ENCODE measurements at regions not wholly inside any gene's neighbourhood (a gene's known extent, or its start where the extent isn't known, plus 50 kb on each side); places are given as distances from the start of the nearest gene placed in this dataset.

DNA sequence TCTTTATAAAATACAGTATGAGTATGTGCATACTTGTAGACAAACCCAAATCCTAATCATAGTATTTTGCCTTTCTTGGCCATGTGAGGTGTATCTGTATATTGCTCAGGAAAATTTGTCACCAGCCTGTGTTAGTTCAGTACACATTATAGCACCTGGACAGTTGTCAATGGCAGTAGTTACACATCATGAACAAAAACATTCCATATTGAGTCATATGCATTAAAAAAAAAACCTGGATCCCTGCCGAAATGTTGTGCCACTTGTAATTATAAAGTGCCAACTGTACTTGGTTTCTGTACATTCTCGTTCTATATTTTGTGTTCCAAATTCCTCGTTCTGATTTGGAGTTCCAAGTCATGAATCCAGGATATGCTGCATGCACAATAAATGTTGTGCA is 410.4 kb downstream of the INHBA start:
- DNase-seq (ENCODE audit: low spot score): no peak

DNA sequence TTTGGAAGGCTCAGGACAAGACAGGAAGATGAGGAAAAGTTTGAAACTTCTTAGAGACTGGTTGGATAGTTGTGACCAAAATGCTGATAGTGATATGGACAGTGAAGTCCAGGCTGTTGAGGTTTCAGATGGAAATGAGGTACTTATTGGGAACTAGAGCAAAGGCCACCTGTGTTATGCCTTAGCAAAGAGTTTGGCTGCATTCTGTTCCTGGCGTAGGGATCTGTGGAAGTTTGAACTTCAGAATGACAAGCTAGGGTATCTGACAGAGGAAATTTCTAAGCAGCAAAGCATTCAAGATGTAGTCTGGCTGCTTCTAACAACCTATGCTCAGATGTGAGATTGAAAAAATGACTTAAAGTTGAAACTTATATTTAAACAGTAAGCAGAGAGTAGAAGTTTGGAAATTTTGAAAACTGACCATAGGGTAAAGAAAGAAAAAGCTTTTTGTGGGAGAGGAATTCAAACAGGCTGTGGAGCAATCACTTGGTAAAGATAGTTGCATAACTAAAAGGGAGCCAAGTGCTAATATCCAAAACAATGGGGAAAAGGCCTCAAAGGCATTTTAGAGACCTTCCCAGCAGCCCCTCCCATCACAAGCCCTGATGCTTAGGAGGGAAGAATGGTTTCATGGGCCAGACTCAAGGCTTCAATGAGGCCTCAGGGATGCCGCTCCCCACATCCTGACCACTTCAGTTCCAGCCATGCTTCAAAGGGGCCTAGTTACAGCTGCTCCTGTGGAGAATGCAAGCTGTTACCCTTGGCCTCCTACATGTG is 415.1 kb downstream of the INHBA start:
- no peak for DNase-seq (ENCODE audit: low spot score)

DNA sequence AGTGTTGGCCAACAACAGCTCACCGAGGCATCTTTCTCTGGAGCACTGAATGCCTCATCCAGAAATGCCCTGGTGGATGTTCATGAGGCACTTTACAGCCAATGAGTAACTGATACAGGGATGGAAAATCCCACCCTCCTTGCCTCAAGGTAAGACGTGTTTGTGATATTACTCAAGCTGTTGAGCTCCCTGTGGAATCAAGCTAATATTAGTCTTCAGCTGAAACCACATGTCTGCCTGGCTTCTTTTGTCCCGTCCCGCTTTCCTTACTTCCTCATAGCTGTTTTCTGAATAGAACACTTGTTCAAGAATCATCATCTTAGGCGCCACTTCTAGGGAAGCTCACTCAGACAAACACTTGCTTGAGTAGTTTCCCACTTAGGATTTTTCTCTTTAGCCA is 422.4 kb downstream of the INHBA start:
- DNase-seq (ENCODE audit: low spot score): no peak

- no peak for DNase-seq (ENCODE audit: low spot score)
Observed at GRCh38 chr7:41277561-41277960, 425.3 kb downstream of the INHBA start.

GRCh38 chr7:41275255-41275654 is 427.6 kb downstream of the INHBA start:
- no peak for DNase-seq (ENCODE audit: low spot score)

DNA sequence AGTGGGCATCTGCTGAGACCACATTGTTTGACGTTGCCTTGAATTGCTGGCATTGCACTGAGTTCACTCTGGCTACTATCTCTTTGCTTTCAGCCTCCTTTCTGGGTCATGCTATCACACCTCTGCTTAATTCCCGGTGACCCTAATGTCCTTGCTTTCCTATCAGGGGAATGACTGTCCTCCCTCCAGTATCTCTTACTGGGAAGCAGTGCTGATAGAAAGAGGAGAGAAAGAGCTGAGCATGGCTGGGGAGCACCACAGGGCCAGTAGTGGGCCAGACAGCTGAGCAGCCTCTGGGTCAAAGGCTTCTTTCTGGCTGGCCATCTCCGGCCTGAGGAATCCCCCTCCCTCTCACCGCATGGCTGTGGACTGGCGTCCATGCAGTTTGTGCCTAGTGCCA is 428.7 kb downstream of the INHBA start:
- DNase-seq (ENCODE audit: low spot score): no peak

DNA sequence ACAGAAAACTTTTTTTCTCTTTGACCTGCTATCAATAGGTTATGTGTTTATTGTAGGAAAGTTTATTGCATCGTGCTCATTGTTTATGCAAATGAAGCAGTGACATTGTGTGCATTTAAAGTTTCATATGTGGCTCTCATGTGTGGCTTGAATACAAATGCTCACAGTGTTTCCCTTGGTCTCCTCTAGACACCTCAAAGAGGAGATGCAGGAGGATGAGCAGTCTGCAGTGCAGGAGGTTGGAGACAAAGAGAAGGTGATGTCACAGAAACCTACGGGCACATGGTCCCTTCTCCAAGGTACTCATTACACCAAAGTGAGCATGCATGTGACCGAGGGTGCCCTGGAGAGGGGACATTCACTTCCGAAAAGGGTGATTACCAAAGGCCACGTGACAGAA is 430.2 kb downstream of the INHBA start:
- no peak for DNase-seq (ENCODE audit: low spot score)

- DNase-seq (ENCODE audit: low spot score): no peak
Observed at GRCh38 chr7:41268878-41269277, 434.0 kb downstream of the INHBA start.

- DNase-seq (ENCODE audit: low spot score): no peak
Observed at GRCh38 chr7:41261080-41261479, 441.8 kb downstream of the INHBA start.

GRCh38 chr7:41257660-41258059 is 445.2 kb downstream of the INHBA start:
- no peak for DNase-seq (ENCODE audit: low spot score)

DNA sequence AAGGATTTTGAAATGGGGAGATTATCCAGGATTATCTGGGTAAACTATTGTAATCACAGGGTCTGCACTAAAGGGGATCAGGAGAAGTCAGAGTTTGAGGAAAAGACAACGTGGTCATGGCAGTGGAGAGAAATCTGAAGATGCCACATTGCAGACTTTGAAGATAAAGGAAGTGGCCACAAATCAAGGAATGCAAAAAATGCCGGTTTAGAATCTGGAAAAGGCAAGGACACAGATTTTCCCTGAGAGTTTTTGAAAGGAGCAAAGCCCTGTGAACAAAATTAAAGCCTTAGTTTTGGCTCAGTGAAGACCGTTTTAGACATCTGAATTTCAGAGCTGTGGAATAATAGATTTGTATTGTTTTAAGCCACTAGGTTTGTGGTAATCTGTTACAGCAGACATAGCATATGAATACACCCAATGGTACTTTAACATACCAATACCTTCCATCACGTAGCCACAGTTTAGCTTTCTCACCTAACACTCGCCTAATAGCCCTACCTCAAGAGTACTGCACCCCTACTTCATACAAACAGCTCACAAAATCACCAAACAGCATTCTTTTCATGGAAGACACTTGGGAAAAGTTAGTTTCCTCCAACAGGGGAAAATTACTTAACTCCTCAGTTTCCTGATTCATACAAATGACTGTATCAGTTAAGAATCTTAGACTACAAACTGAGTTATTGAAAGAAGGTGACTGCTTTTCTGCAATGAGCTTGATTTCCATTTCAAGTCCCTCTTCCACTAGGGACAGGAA is 446.5 kb downstream of the INHBA start:
- no peak for DNase-seq (ENCODE audit: low spot score)

DNA sequence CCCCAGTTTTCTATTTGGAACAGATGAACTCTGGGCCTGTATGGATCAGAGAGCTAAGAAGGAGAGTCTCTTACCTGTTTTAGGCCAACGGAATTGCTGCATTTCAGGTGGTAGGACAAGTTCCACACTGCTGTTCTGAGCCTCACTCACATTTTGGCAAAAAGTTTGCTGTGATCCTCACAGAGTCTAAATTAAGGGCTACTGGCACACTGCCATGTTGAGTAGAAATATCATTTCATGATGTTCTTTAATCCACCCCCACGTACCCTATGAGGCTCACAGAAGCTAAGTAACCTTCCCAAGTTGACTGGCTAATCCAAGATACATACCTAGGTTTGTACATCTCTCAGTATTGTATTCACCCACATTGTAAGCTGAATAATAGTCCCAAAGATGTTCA is 447.2 kb downstream of the INHBA start:
- DNase-seq (ENCODE audit: low spot score): no peak

- no peak for DNase-seq (ENCODE audit: low spot score)
Observed at GRCh38 chr7:41255113-41255512, 447.8 kb downstream of the INHBA start.

- DNase-seq (ENCODE audit: low spot score): no peak
Observed at GRCh38 chr7:41252957-41253356, 449.9 kb downstream of the INHBA start.

GRCh38 chr7:41252551-41252950 is 450.3 kb downstream of the INHBA start:
- no peak for DNase-seq (ENCODE audit: low spot score)

DNA sequence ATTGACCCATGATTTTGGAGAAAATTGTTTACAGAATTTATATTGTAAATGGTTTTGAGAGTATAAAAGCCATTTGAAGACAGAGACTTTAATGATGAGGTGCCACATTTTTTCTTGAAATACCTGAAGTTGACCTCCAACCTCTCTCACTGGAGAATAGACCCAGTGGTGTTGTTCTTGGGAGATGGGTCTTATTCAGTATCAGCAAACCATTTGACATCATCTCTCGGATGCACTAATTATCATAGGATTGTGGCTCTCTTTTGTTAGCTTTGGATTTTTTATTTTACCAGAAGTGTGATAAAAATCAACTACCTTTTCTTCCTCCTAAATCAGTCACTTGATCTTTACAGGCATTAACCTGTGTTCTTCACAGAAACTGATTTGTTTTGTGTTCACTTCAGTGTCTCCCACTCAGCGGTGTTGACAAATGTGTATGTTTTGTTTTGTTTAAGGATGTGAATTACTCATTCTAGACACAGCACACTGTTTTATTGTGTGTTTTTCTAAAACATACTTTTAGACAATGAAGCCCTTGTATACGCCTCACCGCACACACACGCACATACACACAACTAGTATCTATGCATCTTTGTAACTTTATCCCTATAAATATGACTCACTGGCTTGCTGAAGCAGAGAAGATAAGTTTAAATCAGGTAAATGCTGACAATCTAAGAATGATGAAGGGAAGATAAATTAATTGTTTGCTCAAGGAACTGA is 455.6 kb downstream of the INHBA start:
- DNase-seq (ENCODE audit: low spot score): peak; percentile 24

DNA sequence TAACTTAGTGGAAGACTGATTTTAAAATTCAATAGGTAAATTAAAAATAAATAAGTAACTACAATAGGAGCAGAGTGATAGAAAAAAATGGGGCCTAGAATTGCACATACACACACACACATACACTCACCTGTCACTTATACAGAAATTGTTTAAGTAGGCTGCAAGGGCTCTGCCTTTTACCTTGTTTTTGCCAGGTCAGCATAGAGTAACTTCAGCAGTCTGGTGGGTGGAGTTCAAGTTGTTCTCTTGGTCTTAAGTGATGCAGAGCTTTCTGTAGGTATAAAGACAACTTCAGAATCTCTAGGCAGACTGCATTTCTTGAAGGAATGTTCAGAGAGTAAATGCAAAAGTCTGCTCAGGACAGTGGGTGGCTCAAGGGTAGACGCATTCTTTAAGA is 457.0 kb downstream of the INHBA start:
- no peak for DNase-seq (ENCODE audit: low spot score)

DNA sequence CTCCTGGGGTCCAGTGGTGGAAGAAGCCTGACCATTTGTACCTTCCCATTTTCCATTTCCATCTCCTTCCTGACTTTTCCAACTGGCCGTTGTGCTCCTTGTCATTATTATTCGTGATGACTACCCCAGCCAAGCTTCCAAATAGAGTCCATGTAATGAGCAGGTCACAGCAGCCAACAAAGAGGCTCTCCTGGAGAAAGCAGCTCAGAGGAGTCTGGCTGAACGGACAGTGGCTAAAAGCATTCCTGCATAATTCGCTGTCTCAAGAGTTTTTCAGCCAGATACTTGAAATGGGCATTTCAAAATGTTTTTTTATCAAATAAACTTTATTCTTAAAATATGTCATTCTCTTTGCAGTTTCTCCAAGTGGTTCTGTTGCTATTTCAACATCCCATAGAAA is 458.6 kb downstream of the INHBA start:
- DNase-seq (ENCODE audit: low spot score): no peak

- DNase-seq (ENCODE audit: low spot score): no peak
Observed at GRCh38 chr7:41241641-41242040, 461.2 kb downstream of the INHBA start.

DNA sequence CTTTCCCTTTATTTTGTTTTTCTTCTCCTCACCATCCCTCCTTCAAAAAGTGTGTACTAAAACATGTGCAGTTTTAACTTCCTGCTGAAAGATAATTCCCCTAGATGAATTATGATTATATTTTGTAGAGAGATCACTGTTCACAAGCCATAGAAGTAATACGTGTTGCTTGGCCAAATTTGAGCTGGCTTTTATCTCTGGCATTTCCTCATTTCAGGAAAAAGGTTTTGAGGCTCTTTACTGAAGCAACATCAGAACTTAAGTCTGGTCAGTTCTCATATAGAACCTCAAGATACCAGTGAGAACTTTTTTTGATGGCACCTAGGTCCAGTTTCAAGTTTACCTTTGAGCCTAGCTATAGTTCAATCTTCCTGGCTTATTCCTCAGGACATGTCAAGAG is 463.3 kb downstream of the INHBA start:
- no peak for DNase-seq (ENCODE audit: low spot score)

DNA sequence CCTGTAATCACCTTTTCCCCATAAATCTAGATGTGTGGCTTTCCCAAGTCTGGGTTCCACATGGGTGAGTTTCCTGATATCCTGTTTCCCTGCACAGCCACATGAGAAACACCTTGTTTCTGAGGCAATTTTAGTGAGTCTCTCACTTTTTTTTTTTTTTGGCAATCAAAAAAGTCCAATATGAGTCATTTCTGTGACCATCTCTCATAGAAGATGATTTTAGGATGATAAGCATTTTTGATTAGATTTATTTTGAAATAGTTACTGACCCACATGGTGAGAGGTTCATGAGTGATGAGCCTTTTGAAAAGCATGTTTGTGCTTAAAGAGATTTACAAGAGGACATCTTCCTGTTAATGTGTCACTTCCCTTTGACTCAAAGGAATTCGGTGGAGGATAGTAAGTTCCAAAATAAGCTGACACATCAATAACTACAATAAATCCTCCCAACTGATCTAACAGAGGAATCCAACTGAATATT is 464.0 kb downstream of the INHBA start:
- DNase-seq (ENCODE audit: low spot score): no peak

DNA sequence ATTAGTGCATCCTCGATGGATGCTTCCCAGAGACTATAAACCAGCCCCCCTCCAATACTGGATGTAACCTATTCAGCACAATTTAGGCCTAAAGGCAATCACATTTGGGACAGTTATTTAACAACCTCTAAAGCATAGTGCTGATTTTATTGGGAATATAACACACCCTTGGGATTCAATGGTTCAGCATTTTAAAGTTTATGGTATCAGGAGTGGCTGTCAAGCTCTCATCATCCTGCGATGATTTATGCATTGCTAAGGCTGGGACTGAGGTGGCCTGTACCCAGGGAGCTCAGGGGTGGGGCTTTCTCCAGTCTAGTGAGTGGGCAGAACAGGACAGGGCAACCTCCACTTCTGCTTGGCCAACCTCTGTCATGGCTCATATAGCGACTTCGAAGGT is 464.9 kb downstream of the INHBA start:
- no peak for DNase-seq (ENCODE audit: low spot score)

GRCh38 chr7:41232086-41232485 is 470.8 kb downstream of the INHBA start:
- DNase-seq (ENCODE audit: low spot score): no peak

Data from pons (tissue), 1 donor.